ENCODE measurements at regions not wholly inside any gene's neighbourhood (a gene's known extent, or its start where the extent isn't known, plus 50 kb on each side); places are given as distances from the start of the nearest gene placed in this dataset.

- Histone ChIP-seq H3K9me3 (ENCODE audit: low read depth, low read length) (no peaks in the 10 kb centered on the region), H3K4me3 (no peak overlapping the region), H3K9ac (ENCODE audit: insufficient read length) (no peak overlapping the region), H3K36me3 (ENCODE audit: insufficient read depth, low read length) (no peaks in the 10 kb centered on the region), H3K27ac (no peak overlapping the region)
- no peak for DNase-seq (ENCODE audit: low read depth, low spot score)
- no peak for TF ChIP-seq FOXP2 (optimal IDR thresholded peaks at IDR 0.05; ENCODE audit: control extremely low read depth, extremely low read length, insufficient read depth)
- TF ChIP-seq POLR2AphosphoS5 (IDR thresholded peaks at IDR 0.05; ENCODE audit: borderline replicate concordance, low read depth, low read length) = no peak
- TF ChIP-seq EZH2 (IDR thresholded peaks at IDR 0.05) = no peak
Observed at GRCh38 chr15:31497838-31498237, 171.2 kb downstream of the KLF13 start.

GRCh38 chr15:31498329-31498728, 171.7 kb downstream of the KLF13 start:
- Histone ChIP-seq H3K9me3 (ENCODE audit: low read depth, low read length) (no peaks in the 10 kb centered on the region), H3K27ac (no peak overlapping the region), H3K36me3 (ENCODE audit: insufficient read depth, low read length) (no peaks in the 10 kb centered on the region), H3K4me3 (no peak overlapping the region), H3K9ac (ENCODE audit: insufficient read length) (no peak overlapping the region)
- no peak for TF ChIP-seq FOXP2 (optimal IDR thresholded peaks at IDR 0.05; ENCODE audit: control extremely low read depth, extremely low read length, insufficient read depth)
- TF ChIP-seq POLR2AphosphoS5 (IDR thresholded peaks at IDR 0.05; ENCODE audit: borderline replicate concordance, low read depth, low read length) = no peak
- no peak for TF ChIP-seq EZH2 (IDR thresholded peaks at IDR 0.05)
- DNase-seq (ENCODE audit: low read depth, low spot score) = no peak

- TF ChIP-seq FOXP2 (optimal IDR thresholded peaks at IDR 0.05; ENCODE audit: control extremely low read depth, extremely low read length, insufficient read depth) (no peak), POLR2AphosphoS5 (IDR thresholded peaks at IDR 0.05; ENCODE audit: borderline replicate concordance, low read depth, low read length) (no peak), EZH2 (IDR thresholded peaks at IDR 0.05) (no peak)
- DNase-seq (ENCODE audit: low read depth, low spot score) = no peak
- Histone ChIP-seq H3K4me3 (no peak overlapping the region), H3K27ac (no peak overlapping the region), H3K9ac (ENCODE audit: insufficient read length) (no peak overlapping the region), H3K9me3 (ENCODE audit: low read depth, low read length) (no peaks in the 10 kb centered on the region), H3K36me3 (ENCODE audit: insufficient read depth, low read length) (no peaks in the 10 kb centered on the region)
Observed at GRCh38 chr15:31498756-31499155, 172.1 kb downstream of the KLF13 start.

- DNase-seq (ENCODE audit: low read depth, low spot score) = no peak
- TF ChIP-seq POLR2AphosphoS5 (IDR thresholded peaks at IDR 0.05; ENCODE audit: borderline replicate concordance, low read depth, low read length) = no peak
- no peak for TF ChIP-seq EZH2 (IDR thresholded peaks at IDR 0.05)
- TF ChIP-seq FOXP2 (optimal IDR thresholded peaks at IDR 0.05; ENCODE audit: control extremely low read depth, extremely low read length, insufficient read depth) = no peak
- Histone ChIP-seq H3K27ac (no peak overlapping the region), H3K9ac (ENCODE audit: insufficient read length) (no peak overlapping the region), H3K36me3 (ENCODE audit: insufficient read depth, low read length) (no peaks in the 10 kb centered on the region), H3K9me3 (ENCODE audit: low read depth, low read length) (no peaks in the 10 kb centered on the region), H3K4me3 (no peak overlapping the region)
Observed at GRCh38 chr15:31499236-31499952, 172.8 kb downstream of the KLF13 start.

GRCh38 chr15:31499953-31500765, 173.5 kb downstream of the KLF13 start:
- no peak overlapping the region for H3K27ac ChIP-seq
- DNase-seq (ENCODE audit: low read depth, low spot score) = no peak
- H3K36me3 ChIP-seq (ENCODE audit: insufficient read depth, low read length) = no peaks in the 10 kb centered on the region
- H3K4me3 ChIP-seq = no peak overlapping the region
- no peak overlapping the region for H3K9ac ChIP-seq (ENCODE audit: insufficient read length)
- H3K9me3 ChIP-seq (ENCODE audit: low read depth, low read length) = no peaks in the 10 kb centered on the region
- TF ChIP-seq EZH2 (IDR thresholded peaks at IDR 0.05) (no peak), POLR2AphosphoS5 (IDR thresholded peaks at IDR 0.05; ENCODE audit: borderline replicate concordance, low read depth, low read length) (no peak), FOXP2 (optimal IDR thresholded peaks at IDR 0.05; ENCODE audit: control extremely low read depth, extremely low read length, insufficient read depth) (no peak)

GRCh38 chr15:31500766-31501449, 174.3 kb downstream of the KLF13 start:
- Histone ChIP-seq H3K4me3 (no peak overlapping the region), H3K9ac (ENCODE audit: insufficient read length) (no peak overlapping the region), H3K27ac (no peak overlapping the region), H3K9me3 (ENCODE audit: low read depth, low read length) (no peaks in the 10 kb centered on the region), H3K36me3 (ENCODE audit: insufficient read depth, low read length) (no peaks in the 10 kb centered on the region)
- TF ChIP-seq FOXP2 (optimal IDR thresholded peaks at IDR 0.05; ENCODE audit: control extremely low read depth, extremely low read length, insufficient read depth) (no peak), EZH2 (IDR thresholded peaks at IDR 0.05) (no peak), POLR2AphosphoS5 (IDR thresholded peaks at IDR 0.05; ENCODE audit: borderline replicate concordance, low read depth, low read length) (no peak)
- no peak for DNase-seq (ENCODE audit: low read depth, low spot score)

- no peak for TF ChIP-seq EZH2 (IDR thresholded peaks at IDR 0.05)
- TF ChIP-seq FOXP2 (optimal IDR thresholded peaks at IDR 0.05; ENCODE audit: control extremely low read depth, extremely low read length, insufficient read depth) = no peak
- Histone ChIP-seq H3K4me3 (no peak overlapping the region), H3K36me3 (ENCODE audit: insufficient read depth, low read length) (no peaks in the 10 kb centered on the region), H3K27ac (no peak overlapping the region), H3K9ac (ENCODE audit: insufficient read length) (no peak overlapping the region), H3K9me3 (ENCODE audit: low read depth, low read length) (no peaks in the 10 kb centered on the region)
- no peak for DNase-seq (ENCODE audit: low read depth, low spot score)
Observed at GRCh38 chr15:31501536-31502157, 175.0 kb downstream of the KLF13 start.
